ENCODE measurements at regions not wholly inside any gene's neighbourhood (a gene's known extent, or its start where the extent isn't known, plus 50 kb on each side); places are given as distances from the start of the nearest gene placed in this dataset.

- no peak overlapping the region for H3K4me3 ChIP-seq (ENCODE audit: low read length)
- DNase-seq (ENCODE audit: low read depth) = no peak
- TF ChIP-seq CTCF (conservative IDR thresholded peaks at IDR 0.05; ENCODE audit: low read depth, low read length) = no peak
These were observed 127.6 kb downstream of the SLC38A6 start for GRCh38 chr14:61108496-61109141.

- DNase-seq (ENCODE audit: low read depth) = no peak
- H3K4me3 ChIP-seq (ENCODE audit: low read length) = no peak overlapping the region
- no peak for TF ChIP-seq CTCF (conservative IDR thresholded peaks at IDR 0.05; ENCODE audit: low read depth, low read length)
These were observed 126.9 kb downstream of the SLC38A6 start for GRCh38 chr14:61107869-61108493.

- no peak overlapping the region for H3K4me3 ChIP-seq (ENCODE audit: low read length)
- no peak for DNase-seq (ENCODE audit: low read depth)
- TF ChIP-seq CTCF (conservative IDR thresholded peaks at IDR 0.05; ENCODE audit: low read depth, low read length) = peak; percentile 30
These were observed 126.1 kb downstream of the SLC38A6 start for GRCh38 chr14:61106959-61107641.

GRCh38 chr14:61106271-61106958 is 125.4 kb downstream of the SLC38A6 start:
- no peak for DNase-seq (ENCODE audit: low read depth)
- H3K4me3 ChIP-seq (ENCODE audit: low read length) = no peak overlapping the region
- TF ChIP-seq CTCF (conservative IDR thresholded peaks at IDR 0.05; ENCODE audit: low read depth, low read length) = no peak

- no peak for DNase-seq (ENCODE audit: low read depth)
These were observed 123.3 kb downstream of the SLC38A6 start for GRCh38 chr14:61104358-61104757.

More at GRCh38 chr14:61104358-61104757, 123.3 kb downstream of the SLC38A6 start:
- no peak for TF ChIP-seq CTCF (conservative IDR thresholded peaks at IDR 0.05; ENCODE audit: low read depth, low read length)
- H3K4me3 ChIP-seq (ENCODE audit: low read length) = no peak overlapping the region
